ENCODE measurements at regions not wholly inside any gene's neighbourhood (a gene's known extent, or its start where the extent isn't known, plus 50 kb on each side); places are given as distances from the start of the nearest gene placed in this dataset.
"Not testable (repeated sequence)": the region's sequence is repeated elsewhere in the genome, so short reads cannot be mapped to it uniquely, and the experiment has no call there.

DNA sequence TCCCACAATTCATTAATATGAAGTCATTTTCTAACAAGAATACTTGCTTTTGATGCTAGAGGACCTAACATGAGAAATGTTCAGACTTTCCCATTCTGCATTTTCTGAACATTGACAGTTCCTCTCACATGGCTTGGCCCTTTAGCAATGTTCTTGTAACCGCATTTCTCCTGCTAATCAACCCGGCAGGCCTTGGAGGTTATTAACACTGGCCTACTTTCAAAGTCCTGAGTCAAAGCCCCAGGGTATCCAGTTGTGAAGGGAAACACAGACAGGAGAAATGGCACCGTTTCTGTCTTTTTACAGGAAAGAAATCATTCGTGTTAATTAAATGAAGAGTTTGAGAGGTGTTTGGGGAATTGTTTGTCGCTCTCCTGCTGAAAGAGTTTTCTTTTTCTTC is 446.5 kb upstream of the MIS18BP1 start:
- DNase-seq: no peak

DNA sequence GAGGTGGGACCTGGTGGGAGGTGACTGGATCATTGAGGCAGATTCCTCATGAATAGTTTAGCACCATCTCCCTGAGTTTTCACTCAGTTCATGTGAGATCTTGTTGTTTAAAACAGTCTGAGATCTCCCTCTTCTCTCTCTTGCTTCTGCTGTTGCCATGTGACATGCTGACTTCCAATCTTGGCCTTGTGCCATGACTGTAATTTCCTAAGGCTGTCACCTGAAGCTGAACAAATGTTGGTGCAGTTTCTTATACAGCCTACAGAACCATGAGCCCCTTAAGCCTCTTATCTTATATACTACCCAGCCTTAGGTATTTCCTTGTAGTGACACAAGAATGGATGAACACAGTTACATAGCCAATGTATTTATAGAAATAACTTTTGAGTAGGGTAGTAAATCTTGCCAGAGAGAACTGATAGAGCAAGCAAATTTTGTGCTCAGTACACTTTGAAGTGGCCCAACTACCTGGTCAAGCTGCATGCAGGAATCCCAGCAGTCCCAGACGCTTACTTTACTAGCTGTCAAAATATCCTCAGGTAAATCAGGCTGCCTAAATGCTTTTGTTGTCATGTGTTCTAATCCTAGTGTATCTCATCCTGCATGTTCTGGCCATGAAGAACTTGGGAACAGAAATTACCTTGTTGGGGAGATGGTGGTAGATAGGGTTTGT is 445.6 kb upstream of the MIS18BP1 start:
- peak; percentile 36 for DNase-seq

GRCh38 chr14:45686771-45687170 is 433.8 kb upstream of the MIS18BP1 start:
- DNase-seq: no peak

DNA sequence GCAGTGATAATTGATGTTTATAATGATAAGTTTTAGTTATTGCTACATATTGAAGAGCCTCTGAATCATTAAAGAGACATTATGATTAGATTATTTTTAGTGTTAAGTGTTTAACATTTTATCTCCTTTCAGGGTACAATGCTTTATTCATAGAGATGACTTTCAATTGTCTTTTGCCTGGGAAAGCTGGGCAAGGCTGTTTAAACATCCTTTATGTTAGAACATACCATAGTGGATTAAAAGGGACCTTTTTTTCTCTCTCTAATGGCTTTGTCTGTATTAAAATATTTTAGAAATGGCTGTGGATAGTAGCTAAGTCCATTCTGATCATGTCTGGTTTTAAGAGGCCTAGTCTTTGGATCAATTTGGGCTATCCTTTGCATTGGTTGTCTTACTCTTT is 427.5 kb upstream of the MIS18BP1 start:
- DNase-seq: no peak

- DNase-seq: no peak
Observed at GRCh38 chr14:45679853-45680252, 426.9 kb upstream of the MIS18BP1 start.

GRCh38 chr14:45678163-45678562 is 425.2 kb upstream of the MIS18BP1 start:
- no peak for DNase-seq

GRCh38 chr14:45673420-45673819 is 420.4 kb upstream of the MIS18BP1 start:
- no peak for DNase-seq

GRCh38 chr14:45664668-45665356 is 411.8 kb upstream of the MIS18BP1 start:
- no peak for DNase-seq

DNA sequence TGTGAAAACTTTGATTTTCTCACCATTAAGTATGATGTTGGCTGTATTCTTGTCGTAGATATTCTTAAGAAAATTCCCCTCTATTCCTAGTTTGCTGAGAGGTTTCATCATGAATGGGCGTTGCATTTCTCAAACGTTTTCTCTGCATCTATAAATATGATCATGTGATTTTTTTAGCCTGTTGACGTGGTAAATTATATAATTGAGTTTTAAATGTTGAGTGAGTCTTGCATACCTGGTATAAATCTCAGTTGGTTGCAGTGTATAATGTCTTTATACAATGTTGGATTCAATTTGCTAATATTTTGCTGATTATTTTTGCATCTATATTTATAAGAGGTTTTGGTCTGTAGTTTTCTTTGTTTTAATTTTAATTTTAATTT is 405.9 kb upstream of the MIS18BP1 start:
- DNase-seq: no peak

DNA sequence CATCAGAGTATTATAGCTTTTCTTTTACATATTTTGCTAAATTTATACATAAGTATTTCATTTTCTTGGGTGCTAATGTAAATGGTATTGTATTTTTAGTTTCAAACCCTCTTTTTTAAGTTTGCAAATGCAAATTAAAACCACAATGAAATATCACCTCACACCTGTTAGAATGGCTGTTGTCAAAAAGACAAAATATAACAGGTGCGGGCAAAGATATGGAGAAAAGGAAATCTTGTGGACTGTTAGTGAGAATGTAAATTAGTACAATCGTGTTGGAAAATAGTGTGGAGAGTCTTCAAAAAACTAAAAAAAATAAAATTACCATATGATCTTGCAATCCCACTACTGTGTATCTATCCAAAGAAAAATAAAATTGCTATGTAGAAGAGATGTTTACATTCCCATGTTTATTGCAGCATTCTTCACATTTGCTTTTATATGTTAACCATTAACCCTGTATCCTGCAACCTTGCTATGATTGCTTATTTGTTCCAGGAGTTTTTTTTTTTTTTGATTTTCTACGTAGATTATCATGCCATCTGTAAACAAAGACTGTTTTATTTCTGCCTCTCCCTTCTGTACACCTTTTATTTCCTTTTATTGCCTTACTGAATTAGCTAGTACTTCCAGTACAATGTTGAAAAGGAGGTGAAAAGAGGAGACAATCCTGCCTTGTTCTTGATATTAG is 405.4 kb upstream of the MIS18BP1 start:
- DNase-seq: no peak

DNA sequence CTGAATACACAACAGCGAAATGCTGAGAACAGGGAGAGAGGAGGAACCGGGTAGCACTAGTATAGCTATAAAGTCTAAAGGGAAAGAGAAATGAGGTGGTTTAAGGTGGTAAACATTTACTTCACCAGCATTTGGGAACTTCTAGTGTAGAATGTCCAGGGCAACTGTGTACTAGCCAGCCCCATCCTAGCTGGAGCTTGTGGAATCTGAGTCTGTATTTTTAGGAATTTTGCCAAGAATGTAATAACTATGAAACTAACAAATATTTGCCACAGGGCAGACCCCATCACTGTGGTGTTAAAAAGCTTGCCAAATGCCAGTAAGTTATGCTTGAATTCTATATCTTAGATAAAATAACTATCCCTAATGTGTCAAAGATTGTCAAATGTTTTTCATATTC is 398.9 kb upstream of the MIS18BP1 start:
- no peak for DNase-seq

DNA sequence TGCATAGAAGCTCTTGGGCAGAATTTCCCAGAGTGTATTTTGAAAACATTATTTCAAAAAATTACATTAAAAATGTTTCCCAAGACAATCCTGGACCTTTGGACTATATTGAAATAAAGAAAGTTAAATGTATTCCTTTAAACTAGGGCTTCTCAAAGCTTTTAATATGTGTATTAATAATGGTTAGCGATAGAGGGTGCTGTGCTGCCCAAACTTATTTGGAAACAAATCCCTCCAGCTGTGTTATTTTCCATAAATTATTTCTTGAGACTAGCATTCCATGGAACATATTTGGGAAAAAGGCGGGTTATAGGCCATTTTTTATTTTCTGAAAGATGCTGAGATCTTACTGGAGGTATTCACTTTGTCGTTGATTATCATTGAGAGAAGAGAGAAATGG is 397.8 kb upstream of the MIS18BP1 start:
- no peak for DNase-seq

GRCh38 chr14:45649051-45649450 is 396.0 kb upstream of the MIS18BP1 start:
- no peak for DNase-seq

DNA sequence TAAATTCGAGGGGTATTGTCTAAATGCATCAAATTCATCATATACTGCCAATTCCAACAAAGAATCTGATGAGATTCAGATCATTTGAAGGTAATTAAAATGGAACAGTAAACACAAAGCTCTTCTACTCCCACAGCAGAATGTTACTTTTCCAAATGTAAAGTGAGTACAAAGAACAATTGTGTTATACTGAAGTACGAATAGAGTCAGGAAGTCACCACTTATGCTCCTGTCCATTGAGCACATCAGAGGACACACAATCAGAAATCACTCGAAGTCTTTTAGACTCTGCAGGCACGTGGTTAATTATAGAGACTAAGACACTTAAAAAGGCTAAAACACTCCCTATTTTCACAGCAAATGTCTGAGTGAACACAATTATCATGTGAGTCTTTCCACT is 388.5 kb upstream of the MIS18BP1 start:
- DNase-seq: peak; percentile 18

DNA sequence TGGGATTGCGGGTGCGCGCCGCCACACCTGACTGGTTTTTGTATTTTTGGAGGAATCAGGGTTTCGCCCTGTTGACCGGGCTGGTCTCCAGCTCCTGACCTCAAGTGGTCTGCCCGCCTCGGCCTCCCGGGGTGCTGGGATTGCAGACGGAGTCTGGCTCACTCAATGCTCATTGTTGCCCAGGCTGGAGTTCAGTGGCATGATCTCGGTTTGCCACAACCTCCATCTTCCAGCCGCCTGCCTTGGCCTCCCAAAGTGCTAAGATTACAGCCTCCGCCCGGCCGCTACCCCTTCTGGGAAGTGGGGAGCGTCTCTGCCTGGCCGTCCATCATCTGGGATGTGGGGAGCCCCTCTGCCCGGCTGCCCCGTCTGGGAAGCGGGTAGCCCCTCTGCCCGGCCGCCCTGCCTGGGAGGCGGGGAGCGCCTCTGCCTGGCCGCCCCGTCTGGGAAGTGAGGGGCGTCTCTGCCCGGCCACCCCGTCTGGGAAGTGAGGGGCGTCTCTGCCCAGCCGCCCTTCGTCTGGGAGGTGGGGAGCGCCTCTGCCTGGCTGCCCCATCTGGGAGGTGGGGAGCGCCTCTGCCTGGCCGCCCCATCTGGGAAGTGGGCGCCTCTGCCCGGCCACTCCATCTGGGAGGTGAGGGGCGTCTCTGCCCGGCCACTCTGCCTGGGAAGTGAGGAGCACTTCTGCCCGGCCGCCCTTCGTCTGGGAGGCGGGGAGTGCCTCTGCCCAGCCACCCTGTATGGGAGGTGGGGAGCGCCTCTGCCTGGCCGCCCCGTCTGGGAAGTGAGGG is 381.8 kb upstream of the MIS18BP1 start:
- DNase-seq: not testable (repeated sequence)

DNA sequence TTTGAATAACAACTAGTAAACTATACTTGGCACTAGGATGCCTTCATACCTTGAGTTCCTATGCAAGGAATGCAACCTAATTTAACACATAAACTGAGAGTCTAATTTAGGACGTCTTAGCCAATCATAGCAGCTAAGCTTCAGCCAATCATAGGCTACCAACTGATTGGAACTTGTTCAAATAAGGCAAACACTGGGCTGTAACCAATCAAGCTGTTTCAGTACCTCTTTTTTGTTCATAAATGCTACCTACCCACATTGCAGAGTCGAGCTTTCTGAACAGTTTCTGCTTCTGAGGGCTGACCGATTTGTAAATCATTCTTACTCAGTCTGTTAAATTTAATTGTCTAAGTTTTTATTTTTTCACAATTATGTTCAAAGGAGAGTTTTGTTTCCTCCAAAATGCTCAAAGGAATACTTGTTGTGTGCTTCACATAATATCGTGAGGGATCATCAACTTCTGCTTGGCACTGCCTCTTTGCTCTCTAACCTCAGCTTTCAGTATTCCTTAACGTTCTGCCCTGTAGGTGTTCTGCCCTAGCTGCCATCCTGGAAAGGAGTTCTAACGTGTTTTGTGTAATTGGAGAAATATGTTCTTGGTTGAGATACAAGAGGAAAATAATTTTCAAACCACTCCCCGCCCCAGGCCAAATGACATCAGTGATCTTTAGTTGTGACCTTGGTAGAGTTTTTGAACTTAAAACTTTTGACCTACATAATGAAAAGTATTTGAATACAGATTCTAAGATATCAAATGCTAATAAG is 380.4 kb upstream of the MIS18BP1 start:
- DNase-seq: no peak

GRCh38 chr14:45621731-45622130 is 368.7 kb upstream of the MIS18BP1 start:
- DNase-seq: no peak

DNA sequence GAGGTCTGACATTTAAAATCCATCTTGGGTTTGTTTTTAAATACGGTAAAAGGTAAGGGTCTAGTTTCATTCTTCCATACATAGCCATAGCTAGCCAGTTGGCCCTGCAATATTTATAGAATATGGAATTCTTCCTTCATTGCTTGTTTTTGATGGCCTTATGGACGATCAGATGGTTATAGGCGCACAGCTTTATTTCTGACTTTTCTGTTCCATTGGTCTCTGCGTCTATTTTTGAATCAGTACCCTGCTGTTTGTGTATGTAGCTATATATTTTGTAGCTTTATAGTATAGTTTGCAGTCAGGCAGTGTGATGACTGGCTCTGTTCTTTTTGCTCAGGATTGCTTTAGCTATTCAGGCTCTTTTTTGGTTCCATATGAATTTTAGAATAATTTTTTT is 366.8 kb upstream of the MIS18BP1 start:
- DNase-seq: no peak

DNA sequence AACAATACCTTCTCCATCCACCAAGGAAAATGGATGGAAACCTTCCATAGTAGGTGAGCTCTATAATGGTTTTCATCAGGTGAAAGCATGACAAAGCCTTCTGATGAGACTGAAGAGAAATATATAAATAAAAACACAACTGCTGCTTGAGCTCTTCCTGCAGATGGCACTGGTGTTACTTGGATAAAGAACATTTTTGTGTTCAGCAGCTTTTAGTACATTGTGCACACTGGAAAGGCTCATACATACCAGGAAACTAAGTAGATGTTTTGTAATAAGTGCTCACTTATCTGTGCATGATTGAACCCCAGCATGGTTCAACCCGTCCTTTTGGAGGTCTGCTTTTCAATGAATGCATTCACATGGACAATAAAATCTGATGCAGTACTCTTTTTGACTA is 357.3 kb upstream of the MIS18BP1 start:
- DNase-seq: peak; percentile 19

DNA sequence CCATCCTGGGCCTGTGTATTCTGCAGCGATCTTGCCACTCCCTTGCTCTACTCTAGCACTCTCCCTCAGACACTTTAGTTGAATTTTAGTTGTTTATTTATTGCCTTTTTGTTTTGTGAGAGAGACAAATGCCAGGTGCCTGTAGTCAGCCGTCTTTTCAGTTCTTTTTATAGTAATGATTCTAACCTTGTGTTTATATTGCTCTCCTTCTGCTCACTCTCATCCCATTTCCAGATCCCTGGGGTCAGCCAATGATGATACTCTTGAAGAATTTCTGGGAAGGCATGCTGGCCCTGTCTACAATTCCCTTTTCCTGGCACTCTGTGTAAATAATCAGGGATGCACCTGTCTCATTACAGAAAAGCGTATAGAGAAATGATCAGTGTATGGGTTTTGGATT is 334.1 kb upstream of the MIS18BP1 start:
- no peak for DNase-seq

DNA sequence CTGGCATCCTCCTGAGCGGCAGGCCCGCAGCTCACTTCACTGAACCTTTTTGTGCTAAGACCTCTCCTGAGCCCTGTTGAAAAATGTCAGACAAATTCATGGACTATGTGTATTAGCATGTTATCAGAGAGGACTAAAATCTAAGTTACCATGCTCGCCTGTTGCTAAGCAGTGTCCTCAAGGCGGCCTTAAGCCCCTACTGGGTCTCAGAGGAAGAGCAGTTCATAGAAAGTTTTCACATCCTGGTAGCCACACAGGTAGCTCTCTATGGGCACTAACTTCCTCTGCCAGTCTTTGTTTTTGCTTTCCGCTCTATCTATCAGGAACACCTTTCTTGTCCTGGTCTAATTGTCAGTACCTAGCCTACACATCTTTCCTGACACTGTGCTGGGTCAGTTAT is 306.6 kb upstream of the MIS18BP1 start:
- DNase-seq: no peak

- no peak for DNase-seq
Observed at GRCh38 chr14:45558183-45558582, 305.2 kb upstream of the MIS18BP1 start.

GRCh38 chr14:45553981-45554380 is 301.0 kb upstream of the MIS18BP1 start:
- peak; percentile 40 for DNase-seq

All from NCI-H187 treated with DMSO at 0.1 percent for 48 hours (cell line).